ENCODE measurements at regions not wholly inside any gene's neighbourhood (a gene's known extent, or its start where the extent isn't known, plus 50 kb on each side); places are given as distances from the start of the nearest gene placed in this dataset.

- H3K27ac ChIP-seq: no peak overlapping the region
- TF ChIP-seq CTCF (conservative IDR thresholded peaks at IDR 0.05) (no peak), ZFX (IDR thresholded peaks at IDR 0.05) (no peak)
These were observed 261.8 kb upstream of the LINC00305 start for GRCh38 chr18:64410685-64411084.

GRCh38 chr18:64409511-64409910 is 260.6 kb upstream of the LINC00305 start:
- peak; percentile 64 for TF ChIP-seq CTCF (conservative IDR thresholded peaks at IDR 0.05)
- no peak for TF ChIP-seq ZFX (IDR thresholded peaks at IDR 0.05)
- no peak overlapping the region for H3K27ac ChIP-seq

- no peak overlapping the region for H3K27ac ChIP-seq
- TF ChIP-seq CTCF (conservative IDR thresholded peaks at IDR 0.05): no peak
- no peak for TF ChIP-seq ZFX (IDR thresholded peaks at IDR 0.05)
These were observed 258.7 kb upstream of the LINC00305 start for GRCh38 chr18:64407606-64408005.

- no peak overlapping the region for H3K27ac ChIP-seq
- TF ChIP-seq CTCF (conservative IDR thresholded peaks at IDR 0.05) (no peak), ZFX (IDR thresholded peaks at IDR 0.05) (no peak)
These were observed 256.3 kb upstream of the LINC00305 start for GRCh38 chr18:64405161-64405560.

GRCh38 chr18:64403784-64404503 is 255.1 kb upstream of the LINC00305 start:
- TF ChIP-seq ZFX (IDR thresholded peaks at IDR 0.05) (no peak), CTCF (conservative IDR thresholded peaks at IDR 0.05) (no peak)
- no peak overlapping the region for H3K27ac ChIP-seq

- H3K27ac ChIP-seq: no peak overlapping the region
- no peak for TF ChIP-seq ZFX (IDR thresholded peaks at IDR 0.05)
These were observed 253.7 kb upstream of the LINC00305 start for GRCh38 chr18:64402636-64403035.

GRCh38 chr18:64401268-64402060 is 252.6 kb upstream of the LINC00305 start:
- TF ChIP-seq CTCF (conservative IDR thresholded peaks at IDR 0.05): no peak
- no peak for TF ChIP-seq ZFX (IDR thresholded peaks at IDR 0.05)
- H3K27ac ChIP-seq: no peak overlapping the region
